HPDE6-E6E7 (cell line): ENCODE measurements at regions not wholly inside any gene's neighbourhood (a gene's known extent, or its start where the extent isn't known, plus 50 kb on each side); places are given as distances from the start of the nearest gene placed in this dataset.
"Not testable (repeated sequence)": the region's sequence is repeated elsewhere in the genome, so short reads cannot be mapped to it uniquely, and the experiment has no call there.

Experiments used
- DNase-seq: peaks from one replicate; pipeline ENCODE4 v3.0.0; 2011; ENCODE audit warnings: missing footprints; ENCODE audit errors: extremely low spot score

DNA sequence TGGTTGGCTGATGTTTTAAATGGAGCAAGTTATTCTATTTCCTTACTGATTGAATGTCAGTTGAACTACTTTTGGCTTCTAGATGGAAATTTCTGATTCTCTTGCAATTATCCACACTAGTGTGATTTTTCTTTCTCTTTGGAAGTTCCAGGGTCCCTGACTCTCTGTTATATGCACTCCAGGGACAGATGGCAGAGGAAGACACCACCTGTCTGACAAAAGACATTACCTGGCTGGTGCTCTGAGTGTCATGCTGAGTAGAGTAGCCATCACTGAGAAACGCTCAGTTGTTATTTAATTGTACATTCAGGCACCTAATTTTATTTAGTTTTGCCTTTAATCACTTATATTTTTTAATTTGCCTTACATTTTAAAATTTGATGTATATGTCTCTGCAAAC is 105.4 kb upstream of the TLL1 start:
- DNase-seq: no peak

DNA sequence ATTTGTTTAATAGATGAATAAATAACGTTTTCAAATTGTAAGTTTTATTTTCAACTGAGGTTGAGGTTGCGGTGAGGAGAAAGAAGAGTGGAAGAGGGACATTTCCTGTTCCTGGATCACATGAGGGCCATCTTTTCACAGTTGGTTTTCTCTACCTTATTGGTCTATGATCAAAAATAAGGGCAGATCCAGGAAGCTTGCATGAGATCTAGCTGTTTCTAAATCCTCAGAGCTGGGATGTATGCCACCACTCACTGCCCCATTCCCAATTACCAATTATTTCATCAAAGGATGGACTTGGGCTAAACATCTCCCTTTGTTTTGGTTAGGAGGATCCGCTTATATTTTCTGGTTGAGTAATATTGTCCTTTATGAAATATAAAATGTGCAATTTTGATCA is 104.8 kb upstream of the TLL1 start:
- DNase-seq: no peak

DNA sequence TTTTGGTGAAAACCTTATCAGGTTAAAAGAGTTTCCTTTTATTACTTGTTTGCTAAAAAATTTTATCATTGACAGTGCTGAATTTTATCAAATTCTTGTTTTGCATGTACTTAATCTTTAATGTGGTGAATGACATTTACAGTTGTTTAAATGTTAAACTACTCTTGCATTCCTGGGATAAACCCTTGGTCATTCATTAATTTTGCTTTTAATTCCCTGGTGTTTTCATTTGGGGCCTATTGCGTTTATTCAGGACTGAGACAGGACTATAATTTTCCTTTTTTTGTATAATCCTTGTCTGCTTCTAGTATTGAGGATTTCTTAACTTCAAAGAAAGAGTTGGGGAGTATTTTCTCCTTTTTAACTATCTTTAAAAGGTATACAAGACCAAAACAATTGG is 98.7 kb upstream of the TLL1 start:
- DNase-seq: no peak

DNA sequence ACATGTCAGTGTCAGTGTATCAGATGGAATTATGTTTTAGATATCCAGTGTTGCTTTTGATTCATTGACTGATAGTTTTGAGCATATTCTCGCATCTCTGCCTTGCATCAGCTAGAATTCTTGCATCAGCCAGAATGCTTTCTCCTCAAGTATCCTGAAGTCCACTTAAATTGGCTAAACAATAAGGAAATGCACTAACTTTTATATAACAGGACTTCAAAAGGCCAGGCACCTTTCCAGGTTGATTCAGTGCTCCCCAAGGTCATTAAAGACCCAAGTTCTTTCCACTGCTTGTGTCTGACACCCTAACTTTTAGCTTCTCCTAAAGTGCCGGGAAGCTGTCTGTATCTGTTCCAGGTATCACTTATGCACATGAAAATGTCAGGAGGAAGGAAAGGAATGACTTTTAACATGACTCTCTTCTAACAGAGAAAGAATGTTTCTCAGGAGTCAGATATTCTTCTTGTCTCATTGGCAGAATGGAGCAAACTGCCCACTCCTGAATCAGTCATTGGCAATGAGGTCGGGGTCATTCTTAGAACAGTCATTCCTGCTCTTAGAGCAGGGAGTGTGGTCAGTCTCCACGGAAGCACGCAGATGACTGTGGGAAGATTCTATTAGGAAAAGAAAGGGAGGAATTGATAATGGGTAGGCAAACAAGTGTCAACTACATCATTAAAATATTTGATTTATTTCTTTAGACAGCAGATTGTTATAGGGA is 92.9 kb upstream of the TLL1 start:
- no peak for DNase-seq

DNA sequence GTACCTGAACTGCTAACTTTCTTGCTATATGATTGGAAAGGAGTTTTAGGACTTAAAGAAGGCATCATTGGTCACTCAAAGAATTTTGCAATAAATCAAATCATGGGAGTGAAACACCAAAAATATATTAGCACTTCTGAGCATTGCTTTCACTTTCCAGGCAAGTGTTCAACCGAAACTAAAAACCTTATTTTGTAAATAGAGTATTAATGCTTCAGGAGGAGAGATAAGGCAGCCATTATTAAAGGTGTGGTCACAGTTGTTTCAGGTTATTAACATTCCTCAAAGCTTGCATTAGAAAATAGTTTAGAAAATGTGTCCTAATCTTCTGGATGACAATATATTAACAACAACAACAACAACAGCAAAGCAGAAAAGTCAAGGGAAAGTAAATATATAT is 92.3 kb upstream of the TLL1 start:
- no peak for DNase-seq

DNA sequence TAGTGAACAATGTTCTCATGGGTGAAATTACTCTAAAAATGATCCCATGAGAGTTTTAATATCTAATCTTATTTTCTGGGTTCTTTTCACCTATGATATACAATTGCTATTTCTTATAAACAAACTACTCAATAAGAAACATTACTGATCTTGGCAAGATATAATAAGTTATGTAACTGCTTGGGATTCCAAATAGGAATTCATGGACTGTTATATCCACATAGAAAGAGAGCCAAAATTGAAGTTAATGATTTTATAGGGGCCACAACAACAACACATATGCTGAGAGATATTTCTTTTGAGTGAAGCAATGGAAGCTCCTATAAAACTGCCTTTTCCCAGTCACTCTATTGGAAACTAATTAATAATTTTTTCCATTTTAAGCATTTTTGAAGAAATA is 90.4 kb upstream of the TLL1 start:
- DNase-seq: no peak

DNA sequence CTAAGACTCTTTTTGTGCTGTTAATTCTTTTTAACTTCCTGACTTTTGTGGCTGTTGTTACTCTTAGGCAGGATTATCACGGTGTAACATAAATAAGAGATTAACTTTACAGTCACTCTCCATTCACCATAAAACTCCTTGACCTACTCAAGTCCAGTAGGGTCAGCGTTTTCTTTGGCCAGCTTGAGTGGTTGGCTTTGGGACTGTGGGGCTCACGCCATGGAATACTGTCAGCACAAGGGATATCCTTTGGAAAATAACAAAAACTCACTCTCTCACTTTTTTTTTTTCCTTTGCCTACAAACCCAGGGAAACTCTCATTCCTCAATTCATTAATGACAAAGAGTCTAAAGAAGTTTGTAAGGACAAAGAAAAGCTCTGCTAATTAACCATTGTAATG is 89.4 kb upstream of the TLL1 start:
- DNase-seq: no peak

DNA sequence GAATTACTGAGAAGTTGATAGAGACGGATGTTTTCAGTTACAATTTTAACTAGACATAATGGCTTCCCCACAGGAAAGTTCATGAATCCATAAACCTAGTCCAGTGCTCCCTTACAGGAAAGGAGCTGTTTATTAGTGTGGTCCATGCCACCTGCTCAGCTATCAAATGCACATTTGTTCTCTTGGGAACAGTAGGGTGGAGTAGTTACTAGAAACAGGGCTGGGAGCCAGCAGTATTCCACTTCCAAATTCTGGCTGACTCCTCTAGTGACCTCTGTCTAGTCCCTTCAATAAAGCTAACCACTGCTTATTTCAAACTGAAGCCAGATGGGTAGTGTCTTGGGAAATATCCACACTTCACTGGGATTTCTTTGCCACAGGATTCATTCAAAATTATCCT is 88.4 kb upstream of the TLL1 start:
- no peak for DNase-seq

DNA sequence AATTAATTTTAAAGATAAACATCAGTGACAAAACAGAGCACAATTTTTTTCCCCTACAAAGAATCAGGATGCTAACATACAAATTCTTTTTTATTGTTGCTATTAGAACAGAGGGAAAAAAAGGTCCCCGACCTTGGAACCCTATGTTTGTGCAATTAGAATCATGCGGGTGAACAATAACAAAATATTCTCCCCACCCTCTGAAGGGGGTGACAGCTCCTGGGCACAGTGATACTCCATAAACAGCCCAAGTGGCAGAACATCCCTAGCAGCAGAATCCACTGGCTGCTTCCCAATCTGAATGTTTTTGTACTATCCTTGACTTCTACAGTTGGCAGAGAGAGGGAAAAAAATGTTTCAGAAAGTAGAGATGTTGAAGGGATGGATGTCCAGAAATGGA is 87.7 kb upstream of the TLL1 start:
- no peak for DNase-seq

DNA sequence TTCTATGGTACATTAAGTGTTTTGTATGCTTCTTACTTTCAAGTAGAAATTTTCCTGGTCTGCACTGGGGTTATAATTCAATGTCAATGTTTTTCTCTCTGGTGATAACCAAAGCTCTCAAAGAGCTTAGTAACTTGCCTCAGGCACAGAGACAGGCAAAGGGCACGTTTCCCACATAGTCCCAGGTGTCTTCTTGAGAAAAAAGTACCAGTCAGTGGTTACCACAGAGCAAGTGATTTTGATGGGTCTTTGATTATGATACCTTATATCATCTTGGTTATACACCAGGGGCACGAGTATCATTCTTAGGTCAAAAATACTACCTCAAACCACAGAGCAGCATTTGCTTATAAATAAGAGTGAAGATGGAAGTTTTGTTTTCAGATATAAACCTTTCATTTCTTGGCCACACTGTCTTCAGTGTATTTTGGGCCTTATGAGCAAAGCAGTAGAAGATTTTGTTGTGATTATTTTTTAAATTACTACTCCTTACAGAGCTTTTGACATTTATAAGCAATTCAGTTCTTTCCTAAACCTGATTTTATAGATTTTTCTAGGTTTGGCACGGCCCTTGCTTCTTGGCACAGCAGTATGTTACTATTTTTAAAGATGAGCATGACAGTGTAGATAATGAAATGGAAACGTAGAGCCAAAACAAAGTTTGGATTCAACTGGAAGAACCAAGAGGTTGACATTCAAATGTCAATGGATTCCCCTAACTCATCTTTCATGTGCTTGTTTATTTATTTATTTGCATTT is 85.3 kb upstream of the TLL1 start:
- DNase-seq: no peak

DNA sequence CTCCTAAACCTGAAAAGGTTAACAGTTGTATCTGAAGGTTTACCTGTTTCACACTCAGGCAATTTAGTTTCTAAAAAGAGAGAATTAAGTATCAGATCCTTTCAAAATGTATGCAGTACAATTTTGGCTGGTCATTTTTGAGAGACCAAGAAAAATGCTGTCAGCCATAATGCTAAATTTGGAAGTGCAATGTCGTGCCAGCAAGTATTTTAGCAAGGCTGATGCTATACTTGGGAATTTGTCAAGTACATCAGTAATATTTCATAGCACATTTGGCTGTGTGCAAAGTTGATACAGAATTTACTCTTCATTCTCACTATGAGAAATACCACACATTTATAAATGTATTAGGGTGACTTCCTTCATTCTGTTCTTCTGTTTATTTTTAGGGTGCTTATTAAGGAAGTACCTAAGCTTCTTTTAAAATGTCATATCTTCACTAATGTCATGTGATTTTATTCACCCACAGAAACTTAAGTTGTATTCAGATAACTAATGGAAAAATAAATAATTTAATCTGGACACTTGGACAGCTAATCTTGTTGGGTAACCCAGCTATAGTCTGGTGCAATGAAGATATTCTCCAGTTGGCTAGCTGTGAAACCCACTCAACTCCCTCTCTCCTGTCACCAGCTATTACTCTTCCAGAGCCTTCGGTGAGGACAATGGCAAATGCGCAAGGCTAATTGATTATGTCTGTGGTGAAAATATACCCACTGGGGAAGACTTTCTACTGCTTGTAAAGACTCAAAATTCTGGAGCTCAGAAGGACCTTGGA is 84.2 kb upstream of the TLL1 start:
- DNase-seq: no peak

DNA sequence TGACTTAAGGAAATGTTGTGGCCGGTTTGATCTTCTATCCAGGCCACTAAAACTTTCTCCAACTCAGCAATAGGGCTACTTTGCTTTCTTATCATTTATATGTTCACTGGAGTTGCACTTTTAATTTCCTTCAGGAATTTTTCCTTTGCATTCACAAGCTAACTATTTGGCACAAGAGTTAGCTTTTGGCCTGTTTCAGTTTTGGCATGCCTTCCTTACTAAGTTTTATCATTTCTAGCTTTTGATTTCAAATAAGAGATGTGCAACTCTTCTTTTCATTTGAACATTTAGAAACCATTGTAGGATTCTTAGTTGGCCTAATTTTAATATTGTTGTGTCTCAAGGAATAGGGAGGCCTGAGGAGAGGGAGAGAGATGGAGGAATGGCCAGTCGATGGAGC is 79.8 kb upstream of the TLL1 start:
- DNase-seq: no peak

DNA sequence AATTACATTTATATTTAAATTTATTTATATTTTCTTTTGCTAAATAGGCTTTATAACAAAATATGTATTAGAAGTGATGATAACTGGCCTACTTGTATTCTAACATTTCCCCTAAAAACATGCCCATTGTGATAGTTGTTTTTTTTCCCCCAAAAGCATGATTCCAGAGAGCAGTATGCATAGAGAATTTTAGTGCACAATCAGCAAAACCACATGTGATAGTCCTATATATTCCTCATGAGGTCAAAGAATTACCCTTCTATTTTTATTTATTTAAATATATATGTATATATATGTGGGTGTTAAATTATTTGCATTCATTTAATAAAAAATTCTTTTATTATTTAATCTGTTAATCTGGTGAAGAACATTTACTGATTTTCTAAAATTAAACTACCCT is 78.2 kb upstream of the TLL1 start:
- no peak for DNase-seq

DNA sequence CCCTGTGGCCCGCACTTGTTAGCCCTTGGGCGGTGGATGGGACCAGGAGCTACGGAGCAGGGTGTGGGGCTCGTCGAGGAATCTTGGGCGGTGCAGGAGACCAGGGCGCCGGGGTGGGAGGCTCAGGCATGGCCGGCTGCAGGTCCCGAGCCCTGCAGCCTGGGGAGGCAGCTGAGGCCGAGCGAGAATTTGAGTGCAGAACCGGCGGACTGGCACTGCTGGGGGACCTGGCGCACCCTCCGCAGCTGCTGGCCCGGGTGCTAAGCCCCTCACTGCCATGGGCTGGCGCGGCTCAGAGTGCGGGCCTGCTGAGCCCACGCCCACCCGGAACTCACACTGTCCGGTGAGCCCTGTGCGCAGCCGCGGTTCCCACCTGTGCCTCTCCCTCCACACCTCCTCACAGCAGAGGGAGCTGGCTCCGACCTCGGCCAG is 73.6 kb upstream of the TLL1 start:
- no peak for DNase-seq

DNA sequence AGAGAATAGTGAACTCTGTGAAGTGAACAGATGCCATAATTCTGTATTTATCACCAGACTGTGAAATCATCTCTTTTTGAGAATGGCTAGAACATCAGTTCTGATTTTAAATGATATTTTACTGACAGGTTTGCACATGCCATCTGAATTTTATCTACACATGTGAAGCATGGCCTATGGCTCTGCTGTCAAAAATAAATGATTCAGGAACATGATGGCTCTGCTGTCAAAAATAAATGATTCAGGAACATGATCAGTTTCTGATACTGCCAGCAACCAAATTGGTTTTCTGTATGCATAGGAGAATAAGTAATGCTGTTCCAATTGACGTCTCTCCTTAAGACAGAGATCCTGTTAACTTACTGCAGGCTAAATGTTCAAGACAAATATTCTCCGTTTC is 70.6 kb upstream of the TLL1 start:
- DNase-seq: no peak

DNA sequence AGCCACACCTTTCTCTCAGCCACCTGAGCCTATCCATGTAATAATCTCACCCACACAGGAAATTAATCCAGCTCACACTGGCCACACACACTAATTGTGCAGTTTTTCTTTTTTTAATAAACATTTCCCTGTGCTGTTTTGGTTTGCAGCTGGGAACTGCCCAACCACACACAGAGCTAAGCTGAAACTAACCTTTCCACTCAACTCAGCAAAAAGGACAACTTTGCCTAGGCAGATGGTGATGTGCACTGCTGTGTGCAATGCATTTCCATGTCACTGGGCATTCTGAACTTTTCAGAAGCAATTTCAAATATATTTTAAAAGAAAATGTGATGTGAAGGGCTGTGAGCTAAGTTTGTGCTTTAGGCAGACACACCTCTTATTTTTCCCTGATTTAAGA is 70.0 kb upstream of the TLL1 start:
- no peak for DNase-seq

DNA sequence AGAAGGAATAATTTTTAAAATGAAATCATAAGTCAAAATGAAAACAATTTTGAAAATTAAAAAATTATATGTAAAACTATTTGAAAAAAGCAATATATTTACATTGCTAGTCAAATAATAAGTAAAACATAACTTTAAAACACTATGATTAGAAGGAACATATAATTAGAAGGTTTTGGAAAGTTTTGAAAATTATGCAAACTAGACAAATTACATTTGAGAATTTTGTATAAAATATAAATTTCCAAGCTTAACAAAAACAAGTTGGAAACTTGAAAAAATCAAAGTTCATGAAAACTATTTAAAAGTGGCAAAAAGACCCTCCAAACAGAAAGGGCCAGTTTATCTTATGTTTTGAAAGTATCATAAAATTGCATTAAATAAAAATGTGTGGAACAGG is 67.6 kb upstream of the TLL1 start:
- DNase-seq: no peak

DNA sequence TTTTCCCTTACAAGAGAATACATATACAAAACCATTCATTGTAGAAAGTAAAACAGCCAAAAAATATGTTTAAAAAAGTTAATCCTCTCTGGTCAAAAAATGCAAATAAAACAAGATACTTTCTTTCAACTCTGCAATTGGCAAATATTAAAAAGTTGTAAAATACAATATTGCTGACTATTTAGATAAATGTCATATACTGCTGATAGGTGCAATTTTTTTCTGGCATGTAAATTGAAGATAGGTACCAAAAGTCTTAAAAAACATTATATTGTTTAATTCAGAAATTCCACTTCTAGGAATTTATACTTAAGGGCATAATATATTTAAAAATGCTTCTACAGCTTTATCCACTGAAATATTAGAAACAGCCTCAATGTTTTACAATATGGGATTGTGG is 66.4 kb upstream of the TLL1 start:
- no peak for DNase-seq

DNA sequence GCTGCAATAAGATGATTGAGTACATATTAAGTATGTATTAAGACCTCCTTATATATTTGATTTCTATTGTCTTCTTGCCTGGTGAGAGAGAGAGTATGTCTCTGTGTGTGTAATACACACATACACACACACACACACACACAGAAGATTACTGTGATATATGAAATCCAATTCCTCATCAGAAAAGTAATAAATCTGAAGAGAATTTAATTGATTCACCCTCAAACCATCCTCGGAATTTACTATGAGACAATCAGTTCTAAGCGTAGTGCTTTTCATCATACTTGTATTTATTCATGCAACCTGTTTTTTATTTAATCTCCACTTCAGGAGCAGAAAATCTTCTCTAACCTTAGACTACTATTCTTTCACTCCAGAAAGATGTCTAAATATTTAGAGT is 62.3 kb upstream of the TLL1 start:
- DNase-seq: no peak

DNA sequence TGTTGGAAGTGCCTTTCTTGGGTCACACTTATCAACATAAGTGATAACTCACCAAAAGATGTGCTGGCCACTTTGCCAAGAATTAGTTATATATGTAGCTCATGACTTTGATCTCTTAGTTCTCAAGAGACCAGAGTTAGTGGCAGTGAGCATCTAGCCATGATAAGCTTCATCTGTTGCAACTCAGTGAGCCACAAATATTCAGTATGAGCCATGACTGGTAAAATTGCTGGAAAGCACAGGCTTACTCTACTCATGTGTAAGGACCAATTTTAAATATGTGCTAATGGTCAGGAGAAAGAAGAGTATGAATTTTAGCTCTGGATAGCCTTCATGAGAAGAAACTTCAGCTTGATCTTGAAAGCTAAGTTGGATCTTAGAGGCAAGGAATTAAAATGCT is 59.4 kb upstream of the TLL1 start:
- DNase-seq: no peak

DNA sequence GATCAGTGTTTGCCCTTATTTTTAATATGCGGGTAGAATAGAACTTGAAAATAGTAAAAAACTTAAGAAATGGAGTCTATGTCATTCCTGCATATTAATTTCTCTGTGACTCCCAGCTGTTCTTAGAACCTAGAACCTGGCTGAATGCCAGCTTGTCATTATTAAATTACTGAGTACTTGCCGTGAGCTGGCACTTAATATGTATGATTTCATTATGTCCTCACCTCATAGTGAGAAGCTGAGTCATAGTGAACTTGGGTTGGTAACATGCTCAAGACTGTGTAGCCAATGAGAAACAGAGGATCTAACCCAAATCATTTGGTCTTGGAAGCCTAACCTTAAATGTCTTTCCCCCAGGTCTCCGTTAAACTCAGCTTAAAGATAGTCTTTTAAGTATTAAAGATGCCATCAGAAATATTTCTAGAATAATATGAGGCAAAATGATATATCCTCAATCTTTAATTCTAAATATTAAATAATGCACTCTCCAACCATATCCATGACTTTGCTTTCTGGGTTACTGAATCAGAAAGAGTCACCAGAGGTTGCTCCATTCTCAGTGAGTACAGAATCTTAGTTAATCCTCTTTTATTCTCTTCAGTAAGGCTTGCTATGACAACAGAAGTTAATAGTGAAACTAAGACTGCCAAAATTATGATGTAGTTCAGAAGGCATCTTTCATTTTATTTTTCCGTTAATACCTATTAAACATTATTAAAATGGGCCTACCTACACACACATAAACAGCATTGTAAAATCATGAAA is 58.6 kb upstream of the TLL1 start:
- peak; percentile 16 for DNase-seq

DNA sequence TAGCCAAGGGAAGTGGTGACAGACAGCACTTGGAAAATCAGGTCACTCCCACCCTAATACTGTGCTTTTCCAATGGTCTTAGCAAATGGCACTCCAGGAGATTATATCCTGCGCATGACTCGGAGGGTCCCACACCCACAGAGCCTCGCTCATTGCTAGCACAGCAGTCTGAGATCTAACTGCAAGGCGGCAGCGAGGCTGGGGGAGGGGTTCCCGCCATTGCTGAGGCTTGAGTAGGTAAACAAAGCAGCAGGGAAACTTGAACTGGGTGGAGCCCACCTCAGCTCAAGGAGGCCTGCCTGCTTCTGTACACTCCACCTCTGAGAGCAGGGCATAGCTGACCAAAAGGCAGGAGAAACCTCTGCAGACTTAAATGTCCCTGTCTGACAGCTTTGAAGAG is 53.9 kb upstream of the TLL1 start:
- DNase-seq: not testable (repeated sequence)
